Naive thymus-derived CD4-positive, alpha-beta T cell (primary cell): ENCODE measurements at regions not wholly inside any gene's neighbourhood (a gene's known extent, or its start where the extent isn't known, plus 50 kb on each side); places are given as distances from the start of the nearest gene placed in this dataset.
A peak's percentile ranks its signal among the peaks of the same experiment; 100 is the strongest.

ENCODE experiments used
- ATAC-seq: fragments of 150-1000 bp; cut with Tn5 transposase; 2 replicates; pipeline ENCODE4 v1.10.0; 2021; ENCODE audit warnings: mild to moderate bottlenecking, moderate library complexity
- CTCF ChIA-PET: fragments of 350-600 bp; sonication (Branson Sonifier 250); formaldehyde crosslinking; loops from one replicate; lab custom pipeline; 2021; ENCODE audit warnings: antibody characterized with exemption; lab: Charles Lee
- POLR2A ChIA-PET: fragments of 350-600 bp; sonication (Branson Sonifier 250); formaldehyde crosslinking; loops from one replicate; lab custom pipeline; 2021; ENCODE audit warnings: antibody characterized with exemption, inconsistent platforms; lab: Charles Lee
- DNase-seq, 9 donors: peaks; one replicate each; pipeline versions ENCODE4 v3.0.0 to v3.0.0-alpha.2; 2020 to 2022; ENCODE audit warnings: mixed read lengths in 1 of 9
- H3K27ac ChIP-seq: one replicate; pipeline ENCODE4 v1.7.0; 2013; ENCODE audit warnings: mild to moderate bottlenecking, low read depth, low read length, moderate library complexity
- H3K27me3 ChIP-seq, 2 donors: one replicate each; pipeline ENCODE4 v1.7.0; 2013; ENCODE audit warnings: low read length in 2 of 2, mild to moderate bottlenecking in 2 of 2, moderate library complexity in 2 of 2; ENCODE audit not compliant: control insufficient read depth in 2 of 2, insufficient read depth in 2 of 2
- H3K36me3 ChIP-seq, 3 experiments: 1 replicate in 2 of 3; 2 replicates in 1 of 3; pipeline ENCODE4 v1.7.0; 2013; ENCODE audit warnings: low read length in 3 of 3, mild to moderate bottlenecking in 3 of 3, moderate library complexity in 1 of 3; ENCODE audit not compliant: insufficient read depth in 3 of 3, control insufficient read depth in 2 of 3
- H3K4me1 ChIP-seq, 2 donors: one replicate each; pipeline ENCODE4 v1.7.0; 2013; ENCODE audit warnings: low read length in 2 of 2, mild to moderate bottlenecking in 2 of 2, moderate library complexity in 1 of 2; ENCODE audit not compliant: control insufficient read depth in 2 of 2, insufficient read depth in 2 of 2
- H3K4me3 ChIP-seq: 2 replicates; pipeline ENCODE4 v1.7.0; 2013; ENCODE audit warnings: mild to moderate bottlenecking, low read length
- H3K9me3 ChIP-seq, 3 experiments: 1 replicate in 2 of 3; 2 replicates in 1 of 3; pipeline ENCODE4 v1.7.0; 2013; ENCODE audit warnings: low read length in 3 of 3; ENCODE audit not compliant: control insufficient read depth in 2 of 3
- H3K27ac Mint-ChIP-seq, 9 donors: one replicate each; pipeline ENCODE4 v1.8.0; 2020 to 2022; ENCODE audit warnings: mixed read lengths in 9 of 9, mild to moderate bottlenecking in 8 of 9, moderate library complexity in 5 of 9, inconsistent platforms in 2 of 9
- H3K27me3 Mint-ChIP-seq, 5 donors: one replicate each; pipeline ENCODE4 v1.8.0; 2021 to 2022; ENCODE audit warnings: mixed read lengths in 5 of 5, mild to moderate bottlenecking in 1 of 5
- H3K36me3 Mint-ChIP-seq, 5 donors: one replicate each; pipeline ENCODE4 v1.8.0; 2020 to 2022; ENCODE audit warnings: mixed read lengths in 5 of 5, mild to moderate bottlenecking in 3 of 5, inconsistent platforms in 1 of 5
- H3K4me1 Mint-ChIP-seq, 7 donors: one replicate each; pipeline ENCODE4 v1.8.0; 2020 to 2022; ENCODE audit warnings: mixed read lengths in 7 of 7, mild to moderate bottlenecking in 3 of 7, inconsistent platforms in 1 of 7
- H3K4me3 Mint-ChIP-seq, 10 donors: one replicate each; pipeline ENCODE4 v1.8.0; 2020 to 2022; ENCODE audit warnings: mild to moderate bottlenecking in 10 of 10, mixed read lengths in 10 of 10, moderate library complexity in 6 of 10, inconsistent platforms in 2 of 10
- H3K9me3 Mint-ChIP-seq, 11 donors: one replicate each; pipeline ENCODE4 v1.8.0; 2020 to 2022; ENCODE audit warnings: mixed read lengths in 11 of 11, mild to moderate bottlenecking in 4 of 11, inconsistent platforms in 1 of 11, moderate library complexity in 1 of 11
- intact Hi-C, 2 donors: fragments of 100-400 bp; cut with micrococcal nuclease; formaldehyde crosslinking; loops; one replicate each; pipeline ENCODE4 v1.15.1; 2023

DNA sequence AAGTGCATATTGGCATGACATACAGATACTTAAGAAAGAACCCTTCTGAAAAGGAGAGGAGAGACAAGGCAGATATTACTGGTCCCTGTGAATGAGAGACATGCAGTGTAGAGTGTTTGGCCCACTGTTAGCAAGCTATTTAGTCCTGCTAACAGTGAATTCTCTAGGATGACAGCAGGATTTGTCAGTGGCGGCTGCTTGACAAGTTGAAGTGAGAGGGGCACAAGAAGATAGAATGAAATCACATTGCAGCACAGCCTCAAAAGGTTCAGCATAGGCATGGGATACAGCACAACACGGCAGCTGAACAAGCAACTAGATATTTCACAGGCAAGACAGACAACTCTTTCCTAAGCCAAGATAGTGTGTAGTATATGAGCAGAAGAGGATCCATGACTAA is 407.9 kb downstream of the PLA2G4A start:
- no peaks in the 10 kb centered on the region for H3K4me1 ChIP-seq
- no peak overlapping the region for H3K27ac ChIP-seq
- CTCF ChIA-PET = no interaction called here
- ATAC-seq = no peak
- no peaks in the 10 kb centered on the region for H3K27me3 ChIP-seq
- no peaks in the 10 kb centered on the region for H3K9me3 ChIP-seq
- Mint-ChIP-seq H3K9me3 (peaks cover 0 to 17% (median 0%) of the 10 kb centered on the region in 11 donors), H3K4me3 (no peak overlapping the region), H3K36me3 (no peaks in the 10 kb centered on the region), H3K27me3 (no peaks in the 10 kb centered on the region), H3K4me1 (no peaks in the 10 kb centered on the region), H3K27ac (no peak overlapping the region)
- no peak overlapping the region for H3K4me3 ChIP-seq
- POLR2A ChIA-PET = no interaction called here
- DNase-seq = no peak
- no peaks in the 10 kb centered on the region for H3K36me3 ChIP-seq
- intact Hi-C loops = no loop called here

DNA sequence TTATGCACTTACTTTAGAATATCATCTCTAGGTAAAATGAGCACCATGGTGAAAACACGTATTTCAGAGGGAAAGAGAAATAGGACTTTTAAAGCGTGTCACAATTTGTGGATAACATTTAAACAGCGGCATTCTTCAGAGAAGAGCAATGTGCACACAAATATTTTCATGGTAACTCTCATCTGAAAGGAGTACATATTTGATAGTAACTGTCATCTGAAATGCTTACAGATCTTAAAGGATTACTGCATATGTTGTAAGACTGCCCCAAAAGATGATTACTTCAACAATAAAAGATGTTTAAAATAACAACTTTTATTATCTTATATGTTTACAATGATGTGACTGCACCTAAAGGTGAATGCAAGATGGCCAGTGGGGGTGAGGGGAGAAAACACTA is 408.8 kb downstream of the PLA2G4A start:
- no peak overlapping the region for H3K4me3 Mint-ChIP-seq
- Histone ChIP-seq H3K27me3 (no peaks in the 10 kb centered on the region), H3K27ac (no peak overlapping the region), H3K4me1 (no peaks in the 10 kb centered on the region), H3K4me3 (no peak overlapping the region), H3K36me3 (no peaks in the 10 kb centered on the region), H3K9me3 (no peaks in the 10 kb centered on the region)
- H3K36me3 Mint-ChIP-seq = no peaks in the 10 kb centered on the region
- intact Hi-C loops = no loop called here
- ATAC-seq (no peak), DNase-seq (no peak)
- ChIA-PET CTCF (no interaction called here), POLR2A (no interaction called here)
- H3K4me1 Mint-ChIP-seq = no peaks in the 10 kb centered on the region
- H3K27ac Mint-ChIP-seq = no peak overlapping the region
- H3K9me3 Mint-ChIP-seq = peaks cover 0 to 22% (median 0%) of the 10 kb centered on the region in 11 donors
- no peaks in the 10 kb centered on the region for H3K27me3 Mint-ChIP-seq

DNA sequence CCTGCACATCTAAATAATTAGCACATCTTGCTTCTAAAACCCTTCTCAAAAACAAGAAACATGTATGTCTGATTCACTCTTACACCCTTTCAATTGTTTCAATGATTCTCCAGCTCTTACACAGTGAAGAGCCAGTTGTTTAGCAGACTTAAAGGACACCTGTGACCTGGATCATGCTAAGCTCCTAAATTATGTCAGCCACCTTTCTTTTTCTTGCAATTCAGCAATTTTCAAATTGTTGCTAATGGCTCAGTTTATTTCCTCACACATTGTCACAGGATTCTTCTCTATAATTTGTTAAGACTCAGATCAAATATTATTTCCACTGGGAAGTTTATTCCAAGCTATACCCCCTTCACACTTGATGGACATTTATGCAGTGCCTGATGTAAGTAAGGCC is 413.2 kb downstream of the PLA2G4A start:
- Mint-ChIP-seq H3K27me3 (no peaks in the 10 kb centered on the region), H3K36me3 (no peaks in the 10 kb centered on the region), H3K4me3 (no peak overlapping the region), H3K9me3 (peaks cover 0 to 19% (median 2%) of the 10 kb centered on the region in 11 donors), H3K27ac (no peak overlapping the region), H3K4me1 (no peaks in the 10 kb centered on the region)
- Histone ChIP-seq H3K4me1 (no peaks in the 10 kb centered on the region), H3K9me3 (no peaks in the 10 kb centered on the region), H3K27ac (no peak overlapping the region), H3K27me3 (no peaks in the 10 kb centered on the region), H3K36me3 (no peaks in the 10 kb centered on the region), H3K4me3 (no peak overlapping the region)
- ChIA-PET CTCF (no interaction called here), POLR2A (no interaction called here)
- intact Hi-C loops = no loop called here
- DNase-seq = no peak
- no peak for ATAC-seq

DNA sequence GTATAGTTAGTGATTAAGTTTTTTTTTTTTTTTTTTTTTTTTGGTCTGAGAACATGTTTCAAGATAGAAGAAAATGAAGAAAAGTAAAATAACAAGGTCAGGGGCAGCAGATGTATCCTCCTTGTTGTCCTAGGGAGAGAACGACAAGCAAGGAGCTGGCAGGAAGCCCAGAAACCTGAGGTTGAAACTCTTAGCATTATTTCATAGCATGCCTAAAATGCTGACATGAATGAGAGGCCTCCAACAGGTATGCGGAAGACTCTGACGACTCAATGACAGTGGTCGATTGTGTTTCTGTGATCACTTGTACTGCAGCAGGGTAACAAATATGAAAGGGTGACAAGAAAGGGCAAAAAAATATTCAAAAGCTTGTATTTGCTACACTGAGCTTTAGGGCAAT is 415.9 kb downstream of the PLA2G4A start:
- ChIA-PET CTCF (no interaction called here), POLR2A (no interaction called here)
- H3K36me3 ChIP-seq = no peaks in the 10 kb centered on the region
- no peaks in the 10 kb centered on the region for H3K4me1 Mint-ChIP-seq
- DNase-seq (peak in 1 of 9 donors; percentile 2), ATAC-seq (no peak)
- no peaks in the 10 kb centered on the region for H3K27me3 ChIP-seq
- H3K27ac ChIP-seq = no peak overlapping the region
- H3K9me3 Mint-ChIP-seq = peaks cover 0 to 32% (median 2%) of the 10 kb centered on the region in 11 donors
- H3K9me3 ChIP-seq = no peaks in the 10 kb centered on the region
- H3K4me1 ChIP-seq = no peaks in the 10 kb centered on the region
- H3K36me3 Mint-ChIP-seq = no peaks in the 10 kb centered on the region
- intact Hi-C loops = no loop called here
- H3K4me3 ChIP-seq = no peak overlapping the region
- H3K27me3 Mint-ChIP-seq = no peaks in the 10 kb centered on the region
- no peak overlapping the region for H3K4me3 Mint-ChIP-seq
- no peak overlapping the region for H3K27ac Mint-ChIP-seq

DNA sequence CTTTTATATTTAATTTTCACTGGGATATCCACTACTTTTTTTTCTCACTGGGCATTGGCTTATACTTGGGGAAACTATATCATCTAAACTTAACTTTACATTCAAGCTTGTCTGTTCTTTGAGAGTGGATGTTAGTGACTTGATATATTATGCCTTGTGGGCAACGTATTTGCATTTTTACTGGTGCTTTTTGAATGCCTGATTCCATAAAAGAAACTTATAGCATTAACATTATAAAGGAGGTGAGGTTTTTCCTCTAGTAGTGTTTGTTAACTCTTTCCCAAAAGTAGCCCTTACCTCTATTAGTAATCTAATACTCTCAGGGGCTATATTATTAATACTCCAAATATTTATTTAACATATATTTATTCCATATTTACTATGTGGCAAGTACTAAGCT is 416.5 kb downstream of the PLA2G4A start:
- ChIA-PET CTCF (no interaction called here), POLR2A (no interaction called here)
- H3K4me1 ChIP-seq = no peaks in the 10 kb centered on the region
- Mint-ChIP-seq H3K4me1 (no peaks in the 10 kb centered on the region), H3K4me3 (no peak overlapping the region), H3K27ac (no peak overlapping the region), H3K36me3 (no peaks in the 10 kb centered on the region), H3K27me3 (no peaks in the 10 kb centered on the region), H3K9me3 (peaks cover 0 to 32% (median 2%) of the 10 kb centered on the region in 11 donors)
- H3K27me3 ChIP-seq = no peaks in the 10 kb centered on the region
- no peaks in the 10 kb centered on the region for H3K9me3 ChIP-seq
- no peak for ATAC-seq
- H3K36me3 ChIP-seq = no peaks in the 10 kb centered on the region
- intact Hi-C loops = no loop called here
- H3K4me3 ChIP-seq = no peak overlapping the region
- DNase-seq = no peak
- no peak overlapping the region for H3K27ac ChIP-seq

DNA sequence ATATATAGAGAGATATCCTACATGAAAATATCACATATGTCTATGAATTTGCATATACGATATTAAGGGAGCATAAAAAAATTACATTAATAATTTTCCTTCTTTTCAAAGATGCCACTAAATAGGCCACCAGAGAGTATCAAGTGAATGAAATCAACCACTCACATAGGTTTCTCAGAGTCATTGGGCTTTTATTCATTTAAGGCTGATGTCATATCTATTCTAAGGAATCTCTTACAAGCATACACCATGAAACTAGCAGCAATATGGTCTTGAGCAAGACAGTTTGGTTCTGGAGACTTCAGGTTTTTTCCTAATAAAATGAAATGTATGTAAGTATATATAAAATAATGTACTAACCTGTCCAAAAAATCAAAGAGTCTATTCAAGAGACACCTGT is 420.4 kb downstream of the PLA2G4A start:
- intact Hi-C loops = no loop called here
- CTCF ChIA-PET = no interaction called here

DNA sequence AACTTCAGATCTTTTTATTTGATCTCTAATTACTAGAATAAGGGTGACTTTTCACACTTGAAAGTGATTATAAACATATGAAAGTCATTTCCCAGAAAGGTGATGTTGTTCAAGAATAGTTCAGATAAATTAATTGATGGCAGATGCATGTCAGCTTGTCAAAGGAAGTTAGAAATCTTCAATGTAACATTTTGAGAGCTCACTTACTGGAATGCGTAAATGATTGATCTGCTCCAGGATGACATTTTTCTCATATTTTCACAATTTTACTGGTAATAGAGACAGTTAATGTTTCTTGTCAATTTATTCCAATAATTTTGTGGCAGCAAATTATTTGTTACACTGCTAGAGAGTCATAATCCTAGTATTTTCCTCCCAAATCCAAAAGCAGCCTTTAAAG is 424.2 kb downstream of the PLA2G4A start:
- Mint-ChIP-seq H3K27me3 (no peaks in the 10 kb centered on the region), H3K4me3 (no peak overlapping the region), H3K4me1 (no peaks in the 10 kb centered on the region), H3K27ac (no peak overlapping the region), H3K36me3 (no peaks in the 10 kb centered on the region), H3K9me3 (peaks cover 0 to 15% (median 0%) of the 10 kb centered on the region in 11 donors)
- CTCF ChIA-PET = no interaction called here
- Histone ChIP-seq H3K27me3 (no peaks in the 10 kb centered on the region), H3K9me3 (no peaks in the 10 kb centered on the region), H3K36me3 (no peaks in the 10 kb centered on the region), H3K27ac (no peak overlapping the region), H3K4me3 (no peak overlapping the region), H3K4me1 (no peaks in the 10 kb centered on the region)
- POLR2A ChIA-PET = no interaction called here
- ATAC-seq (no peak), DNase-seq (no peak)
- intact Hi-C loops = no loop called here

More for the DNA sequence above, 420.4 kb downstream of the PLA2G4A start:
- Mint-ChIP-seq H3K27ac (no peak overlapping the region), H3K36me3 (no peaks in the 10 kb centered on the region), H3K4me3 (no peak overlapping the region), H3K9me3 (peaks cover 0 to 21% (median 2%) of the 10 kb centered on the region in 11 donors), H3K27me3 (no peaks in the 10 kb centered on the region), H3K4me1 (no peaks in the 10 kb centered on the region)
- Histone ChIP-seq H3K27me3 (no peaks in the 10 kb centered on the region), H3K27ac (no peak overlapping the region), H3K4me1 (no peaks in the 10 kb centered on the region), H3K4me3 (no peak overlapping the region), H3K9me3 (no peaks in the 10 kb centered on the region), H3K36me3 (no peaks in the 10 kb centered on the region)
- POLR2A ChIA-PET = no interaction called here
- DNase-seq (no peak), ATAC-seq (no peak)
